ENCODE measurements at regions not wholly inside any gene's neighbourhood (a gene's known extent, or its start where the extent isn't known, plus 50 kb on each side); places are given as distances from the start of the nearest gene placed in this dataset.

- Histone ChIP-seq H3K9ac (ENCODE audit: low read depth, low read length, poor library complexity, severe bottlenecking) (no peak overlapping the region), H3F3A (ENCODE audit: low read depth) (no peaks in the 10 kb centered on the region), H3K9me3 (ENCODE audit: insufficient read depth, low read depth, low read length) (no peaks in the 10 kb centered on the region), H3K27me3 (ENCODE audit: insufficient read depth, low read length, poor library complexity, severe bottlenecking) (no peaks in the 10 kb centered on the region), H4K20me1 (ENCODE audit: insufficient read depth, low read length, poor library complexity, severe bottlenecking) (no peaks in the 10 kb centered on the region), H3K4me1 (ENCODE audit: insufficient read depth, low read length, poor library complexity, severe bottlenecking) (peaks cover 12% of the 10 kb centered on the region), H3K9me2 (replicated peaks; ENCODE audit: low read depth, low read length) (no peaks in the 10 kb centered on the region), H3K4me3 (ENCODE audit: low read length, poor library complexity, severe bottlenecking) (no peak overlapping the region), H2AFZ (ENCODE audit: low read length) (peak overlapping the region; percentile 42), H3K36me3 (ENCODE audit: insufficient read depth, low read length) (no peaks in the 10 kb centered on the region), H3K79me2 (ENCODE audit: insufficient read depth, low read length) (no peaks in the 10 kb centered on the region), H3K4me2 (ENCODE audit: low read depth, low read length, poor library complexity, severe bottlenecking) (peak overlapping the region; percentile 35)
- TF ChIP-seq CTCF (conservative IDR thresholded peaks at IDR 0.05; ENCODE audit: low read length) (no peak), EZH2phosphoT487 (IDR thresholded peaks at IDR 0.05; ENCODE audit: borderline replicate concordance) (no peak)
Measured at GRCh38 chr18:63040788-63041410, 278.7 kb downstream of the BCL2 start.

- H3K27me3 ChIP-seq (ENCODE audit: insufficient read depth, low read length, poor library complexity, severe bottlenecking) = no peaks in the 10 kb centered on the region
- no peaks in the 10 kb centered on the region for H3F3A ChIP-seq (ENCODE audit: low read depth)
- no peaks in the 10 kb centered on the region for H3K79me2 ChIP-seq (ENCODE audit: insufficient read depth, low read length)
- no peak overlapping the region for H3K4me2 ChIP-seq (ENCODE audit: low read depth, low read length, poor library complexity, severe bottlenecking)
- no peaks in the 10 kb centered on the region for H3K36me3 ChIP-seq (ENCODE audit: insufficient read depth, low read length)
- H4K20me1 ChIP-seq (ENCODE audit: insufficient read depth, low read length, poor library complexity, severe bottlenecking) = no peaks in the 10 kb centered on the region
- H2AFZ ChIP-seq (ENCODE audit: low read length) = no peak overlapping the region
- H3K9ac ChIP-seq (ENCODE audit: low read depth, low read length, poor library complexity, severe bottlenecking) = no peak overlapping the region
- H3K4me1 ChIP-seq (ENCODE audit: insufficient read depth, low read length, poor library complexity, severe bottlenecking) = peaks cover 12% of the 10 kb centered on the region
- no peaks in the 10 kb centered on the region for H3K9me3 ChIP-seq (ENCODE audit: insufficient read depth, low read depth, low read length)
- TF ChIP-seq CTCF (conservative IDR thresholded peaks at IDR 0.05; ENCODE audit: low read length) = no peak
- no peak for TF ChIP-seq EZH2phosphoT487 (IDR thresholded peaks at IDR 0.05; ENCODE audit: borderline replicate concordance)
- no peak overlapping the region for H3K4me3 ChIP-seq (ENCODE audit: low read length, poor library complexity, severe bottlenecking)
- no peaks in the 10 kb centered on the region for H3K9me2 ChIP-seq (replicated peaks; ENCODE audit: low read depth, low read length)
Measured at GRCh38 chr18:63037491-63037890, 282.1 kb downstream of the BCL2 start.

GRCh38 chr18:63031375-63031774 lies 288.2 kb downstream of the BCL2 start:
- Histone ChIP-seq H2AFZ (ENCODE audit: low read length) (no peak overlapping the region), H3K9ac (ENCODE audit: low read depth, low read length, poor library complexity, severe bottlenecking) (no peak overlapping the region), H3K27me3 (ENCODE audit: insufficient read depth, low read length, poor library complexity, severe bottlenecking) (no peaks in the 10 kb centered on the region), H3K4me2 (ENCODE audit: low read depth, low read length, poor library complexity, severe bottlenecking) (no peak overlapping the region), H3K9me2 (replicated peaks; ENCODE audit: low read depth, low read length) (no peaks in the 10 kb centered on the region), H3K9me3 (ENCODE audit: insufficient read depth, low read depth, low read length) (no peaks in the 10 kb centered on the region), H4K20me1 (ENCODE audit: insufficient read depth, low read length, poor library complexity, severe bottlenecking) (no peaks in the 10 kb centered on the region), H3K4me3 (ENCODE audit: low read length, poor library complexity, severe bottlenecking) (no peak overlapping the region), H3K4me1 (ENCODE audit: insufficient read depth, low read length, poor library complexity, severe bottlenecking) (no peaks in the 10 kb centered on the region), H3K36me3 (ENCODE audit: insufficient read depth, low read length) (no peaks in the 10 kb centered on the region), H3F3A (ENCODE audit: low read depth) (no peaks in the 10 kb centered on the region), H3K79me2 (ENCODE audit: insufficient read depth, low read length) (no peaks in the 10 kb centered on the region)
- TF ChIP-seq EZH2phosphoT487 (IDR thresholded peaks at IDR 0.05; ENCODE audit: borderline replicate concordance) = no peak
- no peak for TF ChIP-seq CTCF (conservative IDR thresholded peaks at IDR 0.05; ENCODE audit: low read length)
